Suppressor macrophage treated with lipopolysaccharide for 4 hours (primary cell): ENCODE measurements at regions not wholly inside any gene's neighbourhood (a gene's known extent, or its start where the extent isn't known, plus 50 kb on each side); places are given as distances from the start of the nearest gene placed in this dataset.
A peak's percentile ranks its signal among the peaks of the same experiment; 100 is the strongest.

Source experiments
- DNase-seq: peaks from one replicate; pipeline ENCODE4 v3.0.0-alpha.2; 2020

GRCh38 chr10:31147210-31147608, 115.5 kb upstream of the ZNF438 start:
- DNase-seq = no peak

- DNase-seq = peak; percentile 21
Observed at GRCh38 chr10:31148951-31149350, 117.3 kb upstream of the ZNF438 start.

- DNase-seq = no peak
Observed at GRCh38 chr10:31149835-31150512, 118.3 kb upstream of the ZNF438 start.

GRCh38 chr10:31151301-31151700, 119.6 kb upstream of the ZNF438 start:
- DNase-seq = no peak

- DNase-seq = no peak
Observed at GRCh38 chr10:31152421-31153135, 120.9 kb upstream of the ZNF438 start.

GRCh38 chr10:31153161-31153560, 121.5 kb upstream of the ZNF438 start:
- DNase-seq = no peak

GRCh38 chr10:31153692-31154091, 122.0 kb upstream of the ZNF438 start:
- no peak for DNase-seq

- no peak for DNase-seq
Observed at GRCh38 chr10:31154996-31155395, 123.3 kb upstream of the ZNF438 start.

GRCh38 chr10:31157123-31158010, 125.7 kb upstream of the ZNF438 start:
- DNase-seq = no peak

- DNase-seq = no peak
Observed at GRCh38 chr10:31158011-31158658, 126.5 kb upstream of the ZNF438 start.

GRCh38 chr10:31166606-31167005, 134.9 kb upstream of the ZNF438 start:
- DNase-seq = no peak

GRCh38 chr10:31170636-31171035, 139.0 kb upstream of the ZNF438 start:
- DNase-seq = peak; percentile 27

GRCh38 chr10:31171402-31172083, 139.9 kb upstream of the ZNF438 start:
- DNase-seq = no peak

GRCh38 chr10:31172925-31173324, 141.3 kb upstream of the ZNF438 start:
- no peak for DNase-seq

- no peak for DNase-seq
Observed at GRCh38 chr10:31173752-31174151, 142.1 kb upstream of the ZNF438 start.

- DNase-seq = no peak
Observed at GRCh38 chr10:31179091-31179680, 139.8 kb upstream of the ZEB1 start.

- no peak for DNase-seq
Observed at GRCh38 chr10:31186225-31187000, 132.6 kb upstream of the ZEB1 start.

- no peak for DNase-seq
Observed at GRCh38 chr10:31187182-31187581, 131.8 kb upstream of the ZEB1 start.

GRCh38 chr10:31187607-31188210, 131.3 kb upstream of the ZEB1 start:
- DNase-seq = no peak

GRCh38 chr10:31188792-31189406, 130.1 kb upstream of the ZEB1 start:
- no peak for DNase-seq
